Esophagus (tissue), 2 donors: ENCODE measurements at regions not wholly inside any gene's neighbourhood (a gene's known extent, or its start where the extent isn't known, plus 50 kb on each side); places are given as distances from the start of the nearest gene placed in this dataset.
"Not testable (repeated sequence)": the region's sequence is repeated elsewhere in the genome, so short reads cannot be mapped to it uniquely, and the experiment has no call there.

ENCODE experiments used
- H3K27ac ChIP-seq, 2 donors: one replicate each; pipeline ENCODE4 v1.5.1; 2013; ENCODE audit warnings: low read depth in 2 of 2, mild to moderate bottlenecking in 2 of 2, inconsistent platforms in 1 of 2, low read length in 1 of 2, moderate library complexity in 1 of 2
- H3K27me3 ChIP-seq, 2 donors: one replicate each; pipeline ENCODE4 v1.6.1; 2013; ENCODE audit warnings: low read length in 2 of 2, control low read depth in 1 of 2, mild to moderate bottlenecking in 1 of 2; ENCODE audit not compliant: insufficient read depth in 2 of 2, control insufficient read depth in 1 of 2
- H3K36me3 ChIP-seq, 2 donors: one replicate each; pipeline ENCODE4 v1.6.1; 2013; ENCODE audit warnings: low read length in 1 of 2; ENCODE audit not compliant: control insufficient read depth in 2 of 2, insufficient read depth in 2 of 2
- H3K4me1 ChIP-seq, 2 donors: one replicate each; pipeline ENCODE4 v1.6.1; 2013; ENCODE audit warnings: low read length in 1 of 2; ENCODE audit not compliant: control insufficient read depth in 2 of 2, insufficient read depth in 2 of 2
- H3K4me3 ChIP-seq, 2 donors: one replicate each; pipeline ENCODE4 v1.5.1; 2013; ENCODE audit warnings: low read length in 2 of 2, mild to moderate bottlenecking in 2 of 2, low read depth in 1 of 2, moderate library complexity in 1 of 2
- H3K9me3 ChIP-seq, 2 donors: one replicate each; pipeline ENCODE4 v1.6.1; 2013; ENCODE audit warnings: mild to moderate bottlenecking in 2 of 2, low read depth in 1 of 2, low read length in 1 of 2, moderate library complexity in 1 of 2; ENCODE audit not compliant: control insufficient read depth in 2 of 2, insufficient read depth in 1 of 2
- WGBS, 2 donors: extraction: QIAGEN DNeasy Blood & Tissue Kit; methylation state at CpG; one replicate each; pipeline ENCODE4 v1.1.7; 2013; 5-methylcytosine and 5-hydroxymethylcytosine counted together
- donor health status: healthy with polysubstance abuse.
- donor health status: Bipolar disorder and iron deficiency.

GRCh38 chr16:65808790-65809189 lies 557.7 kb upstream of the CDH5 start:
- H3K36me3 ChIP-seq = no peaks in the 10 kb centered on the region
- H3K4me3 ChIP-seq = no peak overlapping the region
- H3K4me1 ChIP-seq = peaks cover 0 to 3% of the 10 kb centered on the region in 2 donors
- H3K27ac ChIP-seq = no peak overlapping the region
- H3K27me3 ChIP-seq = no peaks in the 10 kb centered on the region
- no peaks in the 10 kb centered on the region for H3K9me3 ChIP-seq
- 76 to 84% methylated on average over 4 of the region's 4 CpGs for WGBS, 2 donors

DNA sequence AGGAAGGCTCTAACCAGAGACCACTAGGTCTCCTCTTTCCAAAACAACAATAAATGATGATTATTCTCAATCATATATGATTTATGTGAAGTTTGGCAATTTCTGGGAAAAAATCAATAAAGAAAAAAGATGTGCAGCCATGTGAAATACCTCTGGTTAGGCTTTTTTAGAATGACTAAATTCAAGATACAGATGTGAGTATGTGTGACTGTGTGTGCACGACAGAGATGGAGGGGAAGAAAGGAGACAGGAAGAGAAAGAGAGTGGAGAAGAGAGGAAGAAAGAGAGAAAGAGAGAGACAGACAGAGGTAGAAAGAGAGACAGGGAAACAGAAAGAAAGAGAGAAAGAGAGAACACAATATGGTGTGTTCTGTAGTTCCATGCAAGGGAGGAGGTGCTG lies 558.6 kb upstream of the CDH5 start:
- Histone ChIP-seq H3K4me1 (peaks cover 0 to 3% of the 10 kb centered on the region in 2 donors), H3K36me3 (no peaks in the 10 kb centered on the region)
- 74 to 87% methylated on average over 1 of the region's 1 CpG for WGBS, 2 donors

DNA sequence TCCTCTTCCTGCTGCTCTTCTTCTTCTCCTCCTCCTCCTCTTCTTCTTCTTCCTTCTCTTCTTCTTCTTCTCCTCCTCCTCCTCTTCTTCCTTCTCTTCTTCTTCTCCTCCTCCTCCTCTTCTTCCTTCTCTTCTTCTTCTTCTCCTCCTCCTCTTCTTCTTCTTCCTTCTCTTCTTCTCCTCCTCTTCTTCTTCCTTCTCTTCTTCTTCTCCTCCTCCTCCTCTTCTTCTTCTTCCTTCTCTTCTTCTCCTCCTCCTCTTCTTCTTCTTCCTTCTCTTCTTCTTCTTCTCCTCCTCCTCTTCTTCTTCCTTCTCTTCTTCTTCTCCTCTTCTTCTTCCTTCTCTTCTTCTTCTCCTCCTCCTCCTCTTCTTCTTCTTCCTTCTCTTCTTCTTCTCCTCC lies 560.8 kb upstream of the CDH5 start:
- H3K27ac ChIP-seq, H3K4me1 ChIP-seq, H3K36me3 ChIP-seq, H3K4me3 ChIP-seq, H3K9me3 ChIP-seq, H3K27me3 ChIP-seq: not testable (repeated sequence)

More for the DNA sequence above, 558.6 kb upstream of the CDH5 start:
- no peak overlapping the region for H3K4me3 ChIP-seq
- no peaks in the 10 kb centered on the region for H3K9me3 ChIP-seq
- no peaks in the 10 kb centered on the region for H3K27me3 ChIP-seq
- H3K27ac ChIP-seq = no peak overlapping the region

GRCh38 chr16:65796481-65796880 lies 570.0 kb upstream of the CDH5 start:
- no peaks in the 10 kb centered on the region for H3K9me3 ChIP-seq
- WGBS, 2 donors = 59 to 64% methylated on average over 3 of the region's 3 CpGs
- no peaks in the 10 kb centered on the region for H3K27me3 ChIP-seq
- H3K36me3 ChIP-seq = no peaks in the 10 kb centered on the region
- no peak overlapping the region for H3K4me3 ChIP-seq
- H3K4me1 ChIP-seq = no peaks in the 10 kb centered on the region
- no peak overlapping the region for H3K27ac ChIP-seq

- 40 to 50% methylated on average over 1 of the region's 1 CpG for WGBS, 2 donors
Observed at GRCh38 chr16:65794973-65795372, 571.5 kb upstream of the CDH5 start.

DNA sequence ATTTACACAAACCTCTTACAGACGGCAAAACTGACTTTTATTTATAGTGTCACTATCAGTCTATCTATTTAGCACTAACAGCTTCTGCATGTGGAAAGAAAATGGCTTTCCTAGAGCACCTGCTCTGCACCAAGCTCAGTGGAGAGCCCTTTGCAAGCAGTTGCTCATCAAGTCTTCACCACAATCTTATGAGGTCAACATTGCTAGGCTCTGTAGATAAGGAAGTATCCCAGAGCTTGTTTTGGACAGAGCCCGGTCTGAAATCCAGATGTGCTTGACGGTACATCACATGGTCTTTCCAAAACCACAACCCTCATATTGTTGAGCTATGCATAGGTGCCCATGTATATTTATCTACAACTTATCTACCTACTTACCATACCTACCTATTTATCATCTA lies 572.7 kb upstream of the CDH5 start:
- Histone ChIP-seq H3K27me3 (no peaks in the 10 kb centered on the region), H3K27ac (no peak overlapping the region), H3K4me1 (no peaks in the 10 kb centered on the region), H3K4me3 (no peak overlapping the region), H3K9me3 (peaks cover 0 to 2% of the 10 kb centered on the region in 2 donors), H3K36me3 (no peaks in the 10 kb centered on the region)
- WGBS, 2 donors = 79 to 83% methylated on average over 3 of the region's 3 CpGs

More at GRCh38 chr16:65794973-65795372, 571.5 kb upstream of the CDH5 start:
- H3K4me1 ChIP-seq = no peaks in the 10 kb centered on the region
- H3K27me3 ChIP-seq = no peaks in the 10 kb centered on the region
- H3K36me3 ChIP-seq = no peaks in the 10 kb centered on the region
- no peaks in the 10 kb centered on the region for H3K9me3 ChIP-seq
- H3K4me3 ChIP-seq = no peak overlapping the region
- no peak overlapping the region for H3K27ac ChIP-seq

- H3K27ac ChIP-seq = no peak overlapping the region
- H3K9me3 ChIP-seq = peaks cover 0 to 2% of the 10 kb centered on the region in 2 donors
- no peaks in the 10 kb centered on the region for H3K4me1 ChIP-seq
- H3K4me3 ChIP-seq = no peak overlapping the region
- no peaks in the 10 kb centered on the region for H3K27me3 ChIP-seq
- H3K36me3 ChIP-seq = no peaks in the 10 kb centered on the region
- 69 to 83% methylated on average over 2 of the region's 2 CpGs for WGBS, 2 donors
Observed at GRCh38 chr16:65790768-65791167, 575.7 kb upstream of the CDH5 start.

DNA sequence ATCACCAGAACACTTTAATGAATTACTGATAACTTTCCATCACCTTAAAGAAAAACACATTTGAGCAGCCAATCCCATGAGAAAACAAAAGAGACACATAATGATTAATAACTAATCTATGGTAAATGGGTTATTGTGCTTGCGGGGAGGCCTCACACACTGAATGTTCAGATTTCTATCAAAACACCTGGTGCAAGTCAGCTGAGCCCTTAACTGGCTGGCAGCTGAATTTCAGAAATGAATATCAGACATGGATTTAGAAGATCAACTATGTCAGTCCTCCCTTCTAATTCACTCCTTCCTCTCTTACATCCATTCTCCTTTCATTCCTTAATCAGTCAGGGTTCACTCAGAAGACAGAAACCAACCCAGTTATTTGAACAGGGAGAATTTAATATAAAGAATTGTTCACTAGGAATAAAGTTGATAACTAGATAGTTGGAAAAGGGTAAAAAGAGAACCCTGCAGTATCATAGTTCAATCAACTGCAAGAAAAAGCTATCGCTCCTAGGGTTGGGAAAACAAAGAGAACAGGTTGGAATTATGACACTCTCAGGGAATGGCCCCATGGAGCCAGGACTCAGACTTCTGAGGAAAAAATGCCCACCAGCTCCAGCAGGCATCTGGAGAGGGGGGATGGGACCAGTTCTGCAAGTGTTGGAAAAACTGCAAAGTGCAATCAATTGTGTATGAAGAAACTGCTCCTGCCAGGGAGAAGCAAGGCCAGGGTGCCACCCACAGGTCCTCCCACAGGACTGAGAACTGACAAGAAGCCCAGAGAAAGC lies 577.1 kb upstream of the CDH5 start:
- H3K4me1 ChIP-seq = peaks cover 0 to 1% of the 10 kb centered on the region in 2 donors
- H3K36me3 ChIP-seq = no peaks in the 10 kb centered on the region
- H3K27me3 ChIP-seq = no peaks in the 10 kb centered on the region
- no peak overlapping the region for H3K27ac ChIP-seq
- H3K4me3 ChIP-seq = no peak overlapping the region
- WGBS, 2 donors = 81 to 95% methylated on average over 2 of the region's 2 CpGs
- H3K9me3 ChIP-seq = peaks cover 0 to 2% of the 10 kb centered on the region in 2 donors

DNA sequence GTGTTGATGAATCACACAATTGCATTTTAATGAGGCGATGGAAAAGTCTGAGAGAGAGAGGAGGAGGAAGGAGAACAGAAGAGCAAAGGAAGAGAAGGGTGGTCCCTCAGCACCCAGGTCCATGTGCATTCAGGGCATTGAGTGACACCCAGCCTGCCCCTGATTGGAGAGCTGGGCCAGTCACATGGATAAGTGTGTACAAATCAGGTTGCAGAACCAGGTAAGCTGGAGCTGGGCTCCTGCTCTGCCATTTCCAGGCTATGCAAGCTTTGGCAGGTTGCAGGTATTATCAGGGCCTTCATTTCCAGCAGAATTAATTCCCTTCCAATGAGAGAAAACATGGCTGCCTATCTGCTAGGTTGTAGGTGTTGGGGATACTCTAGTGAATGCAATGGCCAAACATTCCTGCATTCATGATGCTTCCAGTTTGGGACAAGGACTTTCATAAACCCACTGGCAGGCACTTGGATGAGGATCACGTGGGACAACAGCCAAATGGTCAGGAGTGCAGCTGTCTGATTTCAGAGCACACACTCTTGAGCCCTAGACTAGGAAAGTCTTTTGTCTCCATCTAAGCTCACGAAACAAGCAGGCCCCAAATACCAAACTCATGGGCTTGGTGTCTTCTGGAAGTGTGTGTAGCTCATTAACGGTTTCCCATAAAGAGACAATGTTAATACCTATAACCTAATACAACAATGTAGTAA lies 577.9 kb upstream of the CDH5 start:
- Histone ChIP-seq H3K27me3 (no peaks in the 10 kb centered on the region), H3K9me3 (peaks cover 0 to 2% of the 10 kb centered on the region in 2 donors), H3K4me3 (no peak overlapping the region), H3K4me1 (peaks cover 0 to 1% of the 10 kb centered on the region in 2 donors), H3K36me3 (no peaks in the 10 kb centered on the region), H3K27ac (no peak overlapping the region)
- 76 to 80% methylated on average over 4 of the region's 4 CpGs for WGBS, 2 donors

GRCh38 chr16:65787921-65788320 lies 578.6 kb upstream of the CDH5 start:
- Histone ChIP-seq H3K27ac (no peak overlapping the region), H3K9me3 (peaks cover 0 to 2% of the 10 kb centered on the region in 2 donors), H3K36me3 (no peaks in the 10 kb centered on the region), H3K27me3 (no peaks in the 10 kb centered on the region), H3K4me3 (no peak overlapping the region), H3K4me1 (peaks cover 0 to 1% of the 10 kb centered on the region in 2 donors)
- 87 to 91% methylated on average over 11 of the region's 11 CpGs for WGBS, 2 donors
